SK-N-SH treated with all-trans-retinoic acid at 6 μM for 48 hours (cell line): ENCODE measurements at regions not wholly inside any gene's neighbourhood (a gene's known extent, or its start where the extent isn't known, plus 50 kb on each side); places are given as distances from the start of the nearest gene placed in this dataset.

ENCODE experiments used
- ATAC-seq: fragments of 200-7000 bp; cut with Tn5 transposase; 3 replicates; pipeline ENCODE4 v1.9.1; 2020; ENCODE audit warnings: mild to moderate bottlenecking, moderate library complexity
- ARNTL ChIP-seq: fragments of 450-650 bp; formaldehyde crosslinking; IDR thresholded peaks from 2 replicates; pipeline ENCODE4 v1.5.0; 2020; ENCODE audit warnings: low read depth, mild to moderate bottlenecking, moderate library complexity, borderline replicate concordance
- BACH2 ChIP-seq: fragments of 250-450 bp; sonication (Bioruptor Pico); IDR thresholded peaks from 2 replicates; pipeline ENCODE4 v1.9.0; 2021; ENCODE audit warnings: mild to moderate bottlenecking, borderline replicate concordance
- CSDC2 ChIP-seq: fragments of 250-450 bp; sonication (Bioruptor Pico); IDR thresholded peaks from 2 replicates; pipeline ENCODE4 v1.5.0; 2020; ENCODE audit warnings: mild to moderate bottlenecking, moderate library complexity
- ESRRG ChIP-seq: fragments of 250-450 bp; sonication (Bioruptor Pico); IDR thresholded peaks from 2 replicates; pipeline ENCODE4 v1.6.1; 2021; ENCODE audit warnings: mild to moderate bottlenecking
- GLIS3 ChIP-seq: fragments of 250-450 bp; sonication (Bioruptor Pico); IDR thresholded peaks from 2 replicates; pipeline ENCODE4 v1.5.0; 2020; ENCODE audit warnings: mild to moderate bottlenecking, moderate library complexity
- ISL1 ChIP-seq: fragments of 250-450 bp; sonication (Bioruptor Pico); IDR thresholded peaks from 2 replicates; pipeline ENCODE4 v2.1.2; 2022; ENCODE audit warnings: mild to moderate bottlenecking, moderate library complexity
- OSR1 ChIP-seq: fragments of 250-450 bp; sonication (Bioruptor Pico); IDR thresholded peaks from 2 replicates; pipeline ENCODE4 v1.8.0; 2022; ENCODE audit warnings: moderate library complexity, mild to moderate bottlenecking, inconsistent platforms
- PPARA ChIP-seq: fragments of 250-450 bp; sonication (Bioruptor Pico); IDR thresholded peaks from 2 replicates; pipeline ENCODE4 v1.5.0; 2020; ENCODE audit warnings: mild to moderate bottlenecking, borderline replicate concordance
- RARB ChIP-seq: fragments of 250-450 bp; sonication (Bioruptor Pico); IDR thresholded peaks from 2 replicates; pipeline ENCODE4 v1.8.0; 2021; ENCODE audit warnings: mild to moderate bottlenecking, moderate library complexity
- SNAI2 ChIP-seq: fragments of 250-450 bp; sonication (Bioruptor Pico); IDR thresholded peaks from 2 replicates; pipeline ENCODE4 v1.5.0; 2020; ENCODE audit warnings: mild to moderate bottlenecking, moderate library complexity
- TCF4 ChIP-seq: fragments of 250-450 bp; sonication (Bioruptor Pico); IDR thresholded peaks from 2 replicates; pipeline ENCODE4 v1.8.0; 2021; ENCODE audit warnings: mild to moderate bottlenecking, moderate library complexity, borderline replicate concordance
- TOX ChIP-seq: fragments of 250-450 bp; sonication (Bioruptor Pico); IDR thresholded peaks from 2 replicates; pipeline ENCODE4 v1.8.0; 2021; ENCODE audit warnings: mild to moderate bottlenecking, moderate library complexity, borderline replicate concordance
- ZC3H10 ChIP-seq: fragments of 250-450 bp; sonication (Bioruptor Pico); IDR thresholded peaks from 2 replicates; pipeline ENCODE4 v1.5.1; 2021; ENCODE audit warnings: mild to moderate bottlenecking, moderate library complexity
- ZFP3 ChIP-seq: fragments of 250-450 bp; sonication (Bioruptor Pico); IDR thresholded peaks from 2 replicates; pipeline ENCODE4 v1.5.0; 2020; ENCODE audit warnings: mild to moderate bottlenecking, moderate library complexity
- ZFP30 ChIP-seq: fragments of 450-650 bp; formaldehyde crosslinking; IDR thresholded peaks from 2 replicates; pipeline ENCODE4 v1.5.0; 2022; ENCODE audit warnings: mild to moderate bottlenecking, moderate library complexity
- ZNF565 ChIP-seq: fragments of 450-650 bp; formaldehyde crosslinking; conservative IDR thresholded peaks from 2 replicates; pipeline ENCODE4 v1.5.0; 2020; ENCODE audit warnings: low read depth, mild to moderate bottlenecking, moderate library complexity
- ZNF70 ChIP-seq: fragments of 450-650 bp; formaldehyde crosslinking; IDR thresholded peaks from 2 replicates; pipeline ENCODE4 v1.5.0; 2020; ENCODE audit warnings: mild to moderate bottlenecking, moderate library complexity
- ZNF8 ChIP-seq: fragments of 450-650 bp; formaldehyde crosslinking; IDR thresholded peaks from 2 replicates; pipeline ENCODE4 v1.5.0; 2020; ENCODE audit warnings: mild to moderate bottlenecking, moderate library complexity
- TF ChIP-seq, protein P1 (sequence below): fragments of 250-450 bp; sonication (Bioruptor Pico); IDR thresholded peaks from 2 replicates; pipeline ENCODE4 v1.5.1; 2020; ENCODE audit warnings: low read depth, mild to moderate bottlenecking, moderate library complexity
- TF ChIP-seq, protein P2 (sequence below): fragments of 250-450 bp; sonication (Bioruptor Pico); IDR thresholded peaks from 2 replicates; pipeline ENCODE4 v1.5.0; 2020; ENCODE audit warnings: mild to moderate bottlenecking, moderate library complexity
- TF ChIP-seq, protein P3 (sequence below): fragments of 250-450 bp; sonication (Bioruptor Pico); IDR thresholded peaks from 2 replicates; pipeline ENCODE4 v1.8.0; 2021; ENCODE audit warnings: low read depth, mild to moderate bottlenecking, moderate library complexity, borderline replicate concordance
- TF ChIP-seq, protein P4 (sequence below): fragments of 250-450 bp; sonication (Bioruptor Pico); IDR thresholded peaks from 2 replicates; pipeline ENCODE4 v1.8.0; 2020; ENCODE audit warnings: mild to moderate bottlenecking, moderate library complexity, borderline replicate concordance

DNA sequence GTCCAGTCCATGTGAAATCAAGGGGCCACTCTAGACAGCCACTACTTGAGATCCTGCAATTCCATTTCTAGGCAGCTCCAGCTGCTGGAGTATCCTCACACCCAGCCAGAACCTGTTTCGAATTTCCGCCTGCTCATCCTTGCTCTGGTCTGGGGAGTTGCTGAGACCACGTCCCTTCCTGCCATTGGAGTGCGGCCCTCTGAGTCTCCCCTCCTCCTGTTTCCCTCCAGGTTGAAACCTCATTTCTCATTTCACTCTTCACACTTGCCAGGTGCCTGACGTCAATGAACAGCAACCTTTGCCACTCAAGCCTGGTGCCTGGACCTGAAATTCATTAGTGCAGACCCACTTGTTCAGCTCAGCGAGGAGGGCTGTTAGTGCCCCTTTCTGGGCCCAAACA lies 307.5 kb upstream of the SHH start:
- ATAC-seq = no peak

DNA sequence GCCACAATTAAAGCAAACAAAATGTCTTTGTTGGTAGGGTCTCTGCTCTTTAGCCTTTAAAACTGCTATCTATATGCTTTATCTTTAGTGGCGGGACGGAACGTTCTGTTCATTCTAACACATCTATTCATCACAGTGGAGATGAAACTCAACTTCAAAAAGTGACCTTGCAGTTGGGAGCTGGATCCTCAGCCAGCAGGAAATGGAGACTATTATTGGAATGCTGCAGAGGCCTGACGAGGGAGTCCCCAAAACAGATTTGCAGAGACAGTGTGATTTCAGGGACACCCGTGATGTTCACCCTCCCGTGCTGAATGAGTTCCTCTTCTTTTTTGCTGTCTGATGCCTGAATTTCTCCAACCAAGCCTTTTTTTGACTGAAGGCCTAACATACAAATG lies 306.0 kb upstream of the SHH start:
- TF ChIP-seq ZFP30 (no peak), ESRRG (CRISPR knock-in tag) (no peak), ZFP3 (CRISPR knock-in tag) (no peak), ZNF70 (no peak), RARB (no peak)
- no peak for ATAC-seq

More for the DNA sequence above, 307.5 kb upstream of the SHH start:
- TF ChIP-seq, protein P1, sequence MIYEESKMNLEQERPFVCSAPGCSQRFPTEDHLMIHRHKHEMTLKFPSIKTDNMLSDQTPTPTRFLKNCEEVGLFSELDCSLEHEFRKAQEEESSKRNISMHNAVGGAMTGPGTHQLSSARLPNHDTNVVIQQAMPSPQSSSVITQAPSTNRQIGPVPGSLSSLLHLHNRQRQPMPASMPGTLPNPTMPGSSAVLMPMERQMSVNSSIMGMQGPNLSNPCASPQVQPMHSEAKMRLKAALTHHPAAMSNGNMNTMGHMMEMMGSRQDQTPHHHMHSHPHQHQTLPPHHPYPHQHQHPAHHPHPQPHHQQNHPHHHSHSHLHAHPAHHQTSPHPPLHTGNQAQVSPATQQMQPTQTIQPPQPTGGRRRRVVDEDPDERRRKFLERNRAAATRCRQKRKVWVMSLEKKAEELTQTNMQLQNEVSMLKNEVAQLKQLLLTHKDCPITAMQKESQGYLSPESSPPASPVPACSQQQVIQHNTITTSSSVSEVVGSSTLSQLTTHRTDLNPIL (CRISPR knock-in tag) = no peak
- no peak for TF ChIP-seq BACH2 (CRISPR knock-in tag)
- no peak for TF ChIP-seq ZNF70
- no peak for TF ChIP-seq ZFP30
- no peak for TF ChIP-seq TCF4 (CRISPR knock-in tag)
- TF ChIP-seq SNAI2 (CRISPR knock-in tag) = no peak
- no peak for TF ChIP-seq ISL1 (CRISPR knock-in tag)
- TF ChIP-seq, protein P2, sequence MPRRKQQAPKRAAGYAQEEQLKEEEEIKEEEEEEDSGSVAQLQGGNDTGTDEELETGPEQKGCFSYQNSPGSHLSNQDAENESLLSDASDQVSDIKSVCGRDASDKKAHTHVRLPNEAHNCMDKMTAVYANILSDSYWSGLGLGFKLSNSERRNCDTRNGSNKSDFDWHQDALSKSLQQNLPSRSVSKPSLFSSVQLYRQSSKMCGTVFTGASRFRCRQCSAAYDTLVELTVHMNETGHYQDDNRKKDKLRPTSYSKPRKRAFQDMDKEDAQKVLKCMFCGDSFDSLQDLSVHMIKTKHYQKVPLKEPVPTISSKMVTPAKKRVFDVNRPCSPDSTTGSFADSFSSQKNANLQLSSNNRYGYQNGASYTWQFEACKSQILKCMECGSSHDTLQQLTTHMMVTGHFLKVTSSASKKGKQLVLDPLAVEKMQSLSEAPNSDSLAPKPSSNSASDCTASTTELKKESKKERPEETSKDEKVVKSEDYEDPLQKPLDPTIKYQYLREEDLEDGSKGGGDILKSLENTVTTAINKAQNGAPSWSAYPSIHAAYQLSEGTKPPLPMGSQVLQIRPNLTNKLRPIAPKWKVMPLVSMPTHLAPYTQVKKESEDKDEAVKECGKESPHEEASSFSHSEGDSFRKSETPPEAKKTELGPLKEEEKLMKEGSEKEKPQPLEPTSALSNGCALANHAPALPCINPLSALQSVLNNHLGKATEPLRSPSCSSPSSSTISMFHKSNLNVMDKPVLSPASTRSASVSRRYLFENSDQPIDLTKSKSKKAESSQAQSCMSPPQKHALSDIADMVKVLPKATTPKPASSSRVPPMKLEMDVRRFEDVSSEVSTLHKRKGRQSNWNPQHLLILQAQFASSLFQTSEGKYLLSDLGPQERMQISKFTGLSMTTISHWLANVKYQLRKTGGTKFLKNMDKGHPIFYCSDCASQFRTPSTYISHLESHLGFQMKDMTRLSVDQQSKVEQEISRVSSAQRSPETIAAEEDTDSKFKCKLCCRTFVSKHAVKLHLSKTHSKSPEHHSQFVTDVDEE (CRISPR knock-in tag) = no peak
- TF ChIP-seq RARB = no peak
- TF ChIP-seq CSDC2 (CRISPR knock-in tag) = no peak
- TF ChIP-seq ZNF8 (CRISPR knock-in tag) = no peak
- TF ChIP-seq, protein P3, sequence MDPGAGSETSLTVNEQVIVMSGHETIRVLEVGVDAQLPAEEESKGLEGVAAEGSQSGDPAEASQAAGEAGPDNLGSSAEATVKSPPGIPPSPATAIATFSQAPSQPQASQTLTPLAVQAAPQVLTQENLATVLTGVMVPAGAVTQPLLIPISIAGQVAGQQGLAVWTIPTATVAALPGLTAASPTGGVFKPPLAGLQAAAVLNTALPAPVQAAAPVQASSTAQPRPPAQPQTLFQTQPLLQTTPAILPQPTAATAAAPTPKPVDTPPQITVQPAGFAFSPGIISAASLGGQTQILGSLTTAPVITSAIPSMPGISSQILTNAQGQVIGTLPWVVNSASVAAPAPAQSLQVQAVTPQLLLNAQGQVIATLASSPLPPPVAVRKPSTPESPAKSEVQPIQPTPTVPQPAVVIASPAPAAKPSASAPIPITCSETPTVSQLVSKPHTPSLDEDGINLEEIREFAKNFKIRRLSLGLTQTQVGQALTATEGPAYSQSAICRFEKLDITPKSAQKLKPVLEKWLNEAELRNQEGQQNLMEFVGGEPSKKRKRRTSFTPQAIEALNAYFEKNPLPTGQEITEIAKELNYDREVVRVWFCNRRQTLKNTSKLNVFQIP = no peak
- TF ChIP-seq, protein P4, sequence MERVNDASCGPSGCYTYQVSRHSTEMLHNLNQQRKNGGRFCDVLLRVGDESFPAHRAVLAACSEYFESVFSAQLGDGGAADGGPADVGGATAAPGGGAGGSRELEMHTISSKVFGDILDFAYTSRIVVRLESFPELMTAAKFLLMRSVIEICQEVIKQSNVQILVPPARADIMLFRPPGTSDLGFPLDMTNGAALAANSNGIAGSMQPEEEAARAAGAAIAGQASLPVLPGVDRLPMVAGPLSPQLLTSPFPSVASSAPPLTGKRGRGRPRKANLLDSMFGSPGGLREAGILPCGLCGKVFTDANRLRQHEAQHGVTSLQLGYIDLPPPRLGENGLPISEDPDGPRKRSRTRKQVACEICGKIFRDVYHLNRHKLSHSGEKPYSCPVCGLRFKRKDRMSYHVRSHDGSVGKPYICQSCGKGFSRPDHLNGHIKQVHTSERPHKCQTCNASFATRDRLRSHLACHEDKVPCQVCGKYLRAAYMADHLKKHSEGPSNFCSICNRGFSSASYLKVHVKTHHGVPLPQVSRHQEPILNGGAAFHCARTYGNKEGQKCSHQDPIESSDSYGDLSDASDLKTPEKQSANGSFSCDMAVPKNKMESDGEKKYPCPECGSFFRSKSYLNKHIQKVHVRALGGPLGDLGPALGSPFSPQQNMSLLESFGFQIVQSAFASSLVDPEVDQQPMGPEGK (CRISPR knock-in tag) = no peak
- no peak for TF ChIP-seq ESRRG (CRISPR knock-in tag)
- no peak for TF ChIP-seq ZNF565 (CRISPR knock-in tag)
- TF ChIP-seq PPARA (CRISPR knock-in tag) = no peak
- TF ChIP-seq GLIS3 (CRISPR knock-in tag) = no peak
- TF ChIP-seq ZFP3 (CRISPR knock-in tag) = no peak

DNA sequence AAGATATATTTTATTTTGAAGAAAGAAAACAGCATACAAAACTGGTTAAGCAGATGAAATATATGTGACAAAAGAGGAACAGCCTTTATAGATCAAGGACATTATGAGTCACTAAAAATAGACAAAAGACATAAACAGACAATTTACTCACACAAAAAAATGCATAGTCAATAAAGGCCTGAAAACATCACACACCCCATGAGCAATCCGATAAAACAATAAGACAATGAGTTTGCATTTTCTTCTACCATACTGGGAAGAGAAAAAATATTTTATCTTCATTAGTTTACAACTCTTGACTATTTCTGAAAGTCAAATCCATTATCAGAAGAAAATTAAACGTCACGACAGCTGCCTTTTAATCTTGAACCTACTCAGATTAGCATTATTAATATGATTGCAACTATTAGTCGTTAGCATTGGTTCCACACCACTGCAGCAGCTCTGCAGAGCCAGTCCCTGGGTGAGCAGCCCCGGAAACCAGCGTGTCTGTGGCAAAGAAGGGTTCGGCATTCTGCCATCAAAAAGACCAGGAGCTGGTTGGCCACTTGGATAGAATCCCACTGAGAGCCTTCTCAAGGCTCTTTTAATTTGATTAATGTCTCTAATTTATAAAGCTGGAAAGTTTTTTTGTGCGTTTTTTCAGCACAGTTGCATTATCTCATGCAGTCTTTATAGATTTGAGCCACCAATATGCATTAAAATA lies 305.4 kb upstream of the SHH start:
- ATAC-seq = no peak
- TF ChIP-seq ZNF70 (no peak), TCF4 (CRISPR knock-in tag) (no peak), PPARA (CRISPR knock-in tag) (no peak), TOX (no peak), SNAI2 (CRISPR knock-in tag) (no peak), ZC3H10 (CRISPR knock-in tag) (no peak), ARNTL (CRISPR knock-in tag) (no peak), ZFP30 (no peak), ESRRG (CRISPR knock-in tag) (no peak), OSR1 (CRISPR knock-in tag) (no peak), BACH2 (CRISPR knock-in tag) (no peak), ZNF8 (CRISPR knock-in tag) (no peak), ZNF565 (CRISPR knock-in tag) (no peak), CSDC2 (CRISPR knock-in tag) (no peak), ISL1 (CRISPR knock-in tag) (no peak), ZFP3 (CRISPR knock-in tag) (no peak)
- TF ChIP-seq, protein P2 (CRISPR knock-in tag) = no peak
- TF ChIP-seq, protein P3 = no peak
- TF ChIP-seq, protein P1 (CRISPR knock-in tag) = no peak
